HG02884 (cell line): ENCODE measurements at regions not wholly inside any gene's neighbourhood (a gene's known extent, or its start where the extent isn't known, plus 50 kb on each side); places are given as distances from the start of the nearest gene placed in this dataset.

ENCODE experiments used
- ATAC-seq: cut with Tn5 transposase; IDR thresholded peaks from one replicate; pipeline ENCODE4 v1.9.1; 2021; ENCODE audit warnings: mild to moderate bottlenecking, moderate library complexity; ENCODE audit not compliant: unreplicated experiment

GRCh38 chr6:134744301-134744700 lies 205.6 kb downstream of the ALDH8A1 start:
- no peak for ATAC-seq

- no peak for ATAC-seq
Observed at GRCh38 chr6:134741200-134741536, 208.7 kb downstream of the ALDH8A1 start.

- no peak for ATAC-seq
Observed at GRCh38 chr6:134740473-134741199, 209.3 kb downstream of the ALDH8A1 start.

GRCh38 chr6:134740027-134740373 lies 209.9 kb downstream of the ALDH8A1 start:
- no peak for ATAC-seq

- ATAC-seq: no peak
Observed at GRCh38 chr6:134739299-134740026, 210.4 kb downstream of the ALDH8A1 start.

- no peak for ATAC-seq
Observed at GRCh38 chr6:134738211-134738885, 211.6 kb downstream of the ALDH8A1 start.

- ATAC-seq: no peak
Observed at GRCh38 chr6:134735461-134735860, 214.4 kb downstream of the ALDH8A1 start.

GRCh38 chr6:134734312-134734869 lies 215.5 kb downstream of the ALDH8A1 start:
- no peak for ATAC-seq

- ATAC-seq: no peak
Observed at GRCh38 chr6:134733801-134734200, 216.1 kb downstream of the ALDH8A1 start.

GRCh38 chr6:134732763-134733162 lies 217.1 kb downstream of the ALDH8A1 start:
- no peak for ATAC-seq

GRCh38 chr6:134731615-134732014 lies 218.3 kb downstream of the ALDH8A1 start:
- ATAC-seq: no peak

GRCh38 chr6:134730013-134730412 lies 219.9 kb downstream of the ALDH8A1 start:
- no peak for ATAC-seq

GRCh38 chr6:134729561-134729960 lies 220.3 kb downstream of the ALDH8A1 start:
- no peak for ATAC-seq

GRCh38 chr6:134727081-134727480 lies 222.8 kb downstream of the ALDH8A1 start:
- ATAC-seq: no peak

- ATAC-seq: no peak
Observed at GRCh38 chr6:134725590-134725989, 224.3 kb downstream of the ALDH8A1 start.

GRCh38 chr6:134724771-134725340 lies 225.0 kb downstream of the ALDH8A1 start:
- no peak for ATAC-seq

- ATAC-seq: no peak
Observed at GRCh38 chr6:134723081-134723871, 226.6 kb downstream of the ALDH8A1 start.

- no peak for ATAC-seq
Observed at GRCh38 chr6:134722200-134722870, 227.6 kb downstream of the ALDH8A1 start.

- no peak for ATAC-seq
Observed at GRCh38 chr6:134721060-134721405, 228.9 kb downstream of the ALDH8A1 start.
